Stimulated activated CD4-positive, alpha-beta T cell treated with anti-CD3 and anti-CD28 coated beads, Interleukin-1b, Interleukin-23, amount 100 ng/mL, for 24 hours (primary cell): ENCODE measurements at regions not wholly inside any gene's neighbourhood (a gene's known extent, or its start where the extent isn't known, plus 50 kb on each side); places are given as distances from the start of the nearest gene placed in this dataset.
"Not testable (repeated sequence)": the region's sequence is repeated elsewhere in the genome, so short reads cannot be mapped to it uniquely, and the experiment has no call there.

Source experiments
- DNase-seq, 4 experiments: peaks; one replicate each; pipeline ENCODE4 v3.0.0-alpha.2; 2020; ENCODE audit warnings: low read depth in 4 of 4, low spot score in 1 of 4

DNA sequence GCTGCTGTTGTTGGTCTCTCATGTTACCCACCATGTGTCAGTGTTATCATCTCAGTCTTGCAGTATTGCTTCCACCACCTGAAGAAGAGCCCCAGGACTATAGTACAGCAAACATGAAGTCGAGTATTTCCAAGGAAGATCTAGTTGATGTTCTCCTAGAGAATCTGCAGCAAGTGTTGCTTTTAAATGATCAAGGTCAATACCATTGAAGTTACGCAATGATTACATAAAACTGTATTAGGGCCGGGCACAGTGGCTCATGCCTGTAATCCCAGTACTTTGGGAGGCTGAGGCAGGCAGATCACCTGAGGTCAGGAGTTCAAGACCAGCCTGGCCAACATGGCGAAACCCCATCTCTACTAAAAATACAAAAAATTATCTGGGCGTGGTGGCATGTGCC, 173.9 kb downstream of the TJP1 start:
- DNase-seq = not testable (repeated sequence)

DNA sequence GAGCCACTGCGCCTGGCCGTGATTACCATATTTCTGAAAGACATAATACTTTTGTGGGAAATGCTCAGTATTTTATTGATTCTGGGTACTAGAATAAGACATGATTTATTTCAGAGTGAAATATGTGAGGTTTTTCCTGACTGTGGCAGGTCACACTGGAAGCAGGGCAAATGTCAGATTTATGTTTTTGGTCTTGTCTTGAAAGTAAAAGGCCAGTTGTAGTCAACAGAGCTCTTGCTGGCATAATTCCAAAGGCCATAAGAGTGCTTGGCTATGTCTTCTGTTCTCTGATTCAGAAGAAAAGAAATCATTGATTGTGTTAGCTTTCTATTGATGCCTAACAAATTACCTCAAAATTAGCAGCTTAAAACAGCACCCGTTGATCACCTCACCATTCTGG, 176.4 kb downstream of the TJP1 start:
- DNase-seq = no peak

DNA sequence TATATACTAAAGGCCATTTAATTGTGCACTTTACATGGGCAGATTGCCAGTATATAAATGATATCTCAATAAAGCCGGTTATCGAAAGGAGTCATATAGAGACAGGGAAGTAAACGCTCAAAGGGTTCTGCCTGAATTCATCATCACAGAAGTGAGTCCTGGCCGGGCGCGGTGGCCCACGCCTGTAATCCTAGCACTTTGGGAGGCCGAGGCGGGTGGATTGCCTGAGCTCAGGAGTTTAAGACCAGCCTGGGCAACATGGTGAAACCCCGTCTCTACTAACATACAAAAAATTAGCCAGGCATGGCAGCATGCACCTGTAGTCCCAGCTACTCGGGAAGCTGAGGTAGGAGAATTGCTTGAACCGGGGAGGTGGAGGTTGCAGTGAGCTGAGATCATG, 177.9 kb downstream of the TJP1 start:
- not testable (repeated sequence) for DNase-seq

DNA sequence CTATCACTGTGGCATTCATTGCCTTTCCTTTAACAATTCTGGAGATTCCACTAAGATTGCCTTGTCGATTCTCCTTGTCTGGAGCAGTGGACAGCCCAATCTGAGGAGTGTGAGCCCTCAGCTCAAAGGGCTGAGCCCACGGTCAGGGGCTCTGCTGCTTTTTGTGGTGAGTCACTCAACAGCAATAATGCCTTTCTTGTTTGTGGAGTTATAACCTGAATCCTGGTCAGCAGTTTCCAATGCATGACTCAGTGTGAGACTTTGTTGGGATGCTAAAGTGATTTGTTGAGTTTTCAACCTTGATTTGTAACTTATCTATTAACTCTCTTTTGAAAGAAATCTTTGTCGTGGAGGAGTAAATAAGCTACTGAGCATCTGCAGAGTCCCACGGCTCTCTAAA, 183.5 kb downstream of the TJP1 start:
- DNase-seq = no peak

DNA sequence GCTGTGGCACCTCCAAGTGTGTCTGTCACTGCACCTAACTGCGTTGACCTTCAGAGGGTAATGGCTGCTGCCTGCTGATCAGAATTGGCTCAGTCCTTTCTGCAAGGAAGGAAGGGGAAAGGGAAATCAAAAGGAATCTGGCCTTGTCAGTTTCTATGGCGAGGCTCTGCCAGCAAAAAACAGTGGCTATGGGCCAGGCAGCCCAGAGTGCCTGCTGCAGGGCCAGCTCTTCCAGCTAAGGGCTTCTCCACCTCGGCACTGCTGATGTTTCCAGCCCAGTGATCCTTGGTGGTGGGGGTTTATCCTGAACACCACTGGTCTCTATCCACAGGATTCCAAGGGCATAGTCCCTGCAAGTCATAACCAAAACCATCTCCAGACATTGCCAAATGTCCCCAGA, 184.3 kb downstream of the TJP1 start:
- DNase-seq = no peak

DNA sequence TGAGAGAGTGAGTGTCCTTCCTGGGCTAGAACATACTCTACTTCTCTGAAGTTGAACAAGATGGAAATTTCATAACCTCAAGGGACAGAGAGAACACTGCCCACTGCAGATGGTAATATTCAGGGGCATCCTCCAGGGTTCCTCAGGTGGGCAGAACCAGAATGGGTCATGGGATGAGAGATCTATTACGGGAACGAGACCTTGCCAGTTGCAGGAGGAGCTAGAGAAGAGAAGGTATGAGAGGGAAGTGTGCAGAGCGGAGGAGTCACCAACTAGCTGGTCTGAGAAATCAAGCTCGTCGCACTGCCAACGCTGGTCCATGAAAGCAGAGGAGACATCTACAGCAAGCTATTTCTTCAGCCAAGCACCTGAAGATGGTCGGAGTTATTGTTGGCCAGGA, 184.7 kb downstream of the TJP1 start:
- DNase-seq = no peak

DNA sequence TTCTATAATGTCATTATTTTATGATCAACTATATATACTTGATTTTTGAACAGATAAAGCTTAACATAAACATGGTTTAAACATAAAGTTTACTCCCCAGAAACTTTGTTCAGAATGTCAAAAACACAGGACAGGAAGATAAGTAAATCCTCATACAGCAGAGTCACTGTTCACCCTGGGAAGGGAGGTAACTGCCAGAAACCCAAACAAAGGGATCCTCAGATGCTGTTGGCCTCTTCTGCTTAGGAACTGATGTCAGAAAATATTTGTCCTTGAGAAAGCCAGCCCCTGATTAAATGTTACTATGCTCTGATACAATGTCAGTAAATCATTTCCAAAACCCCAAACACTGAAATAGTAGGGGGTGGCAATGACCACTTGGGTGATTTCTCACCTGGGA, 185.3 kb downstream of the TJP1 start:
- DNase-seq = no peak

DNA sequence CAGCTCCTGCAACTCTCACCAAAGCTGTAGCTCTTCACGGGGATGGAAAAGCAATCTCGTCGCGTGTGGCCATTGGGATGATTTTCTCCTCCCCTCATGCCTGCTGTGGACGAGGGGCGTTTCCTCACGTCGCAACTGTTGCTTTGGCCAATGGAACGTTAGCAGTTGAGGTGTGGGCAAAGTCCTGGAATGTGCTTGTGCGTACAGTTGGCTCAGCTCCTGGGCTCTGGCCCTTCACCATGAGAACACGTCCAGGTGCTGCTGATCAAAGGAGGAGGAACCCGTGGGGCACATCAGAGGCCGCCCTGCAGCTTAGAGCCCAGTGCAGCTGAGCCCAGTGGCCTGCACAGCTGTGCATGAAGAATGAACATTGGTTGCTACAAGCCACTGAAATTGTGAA, 186.1 kb downstream of the TJP1 start:
- no peak for DNase-seq

DNA sequence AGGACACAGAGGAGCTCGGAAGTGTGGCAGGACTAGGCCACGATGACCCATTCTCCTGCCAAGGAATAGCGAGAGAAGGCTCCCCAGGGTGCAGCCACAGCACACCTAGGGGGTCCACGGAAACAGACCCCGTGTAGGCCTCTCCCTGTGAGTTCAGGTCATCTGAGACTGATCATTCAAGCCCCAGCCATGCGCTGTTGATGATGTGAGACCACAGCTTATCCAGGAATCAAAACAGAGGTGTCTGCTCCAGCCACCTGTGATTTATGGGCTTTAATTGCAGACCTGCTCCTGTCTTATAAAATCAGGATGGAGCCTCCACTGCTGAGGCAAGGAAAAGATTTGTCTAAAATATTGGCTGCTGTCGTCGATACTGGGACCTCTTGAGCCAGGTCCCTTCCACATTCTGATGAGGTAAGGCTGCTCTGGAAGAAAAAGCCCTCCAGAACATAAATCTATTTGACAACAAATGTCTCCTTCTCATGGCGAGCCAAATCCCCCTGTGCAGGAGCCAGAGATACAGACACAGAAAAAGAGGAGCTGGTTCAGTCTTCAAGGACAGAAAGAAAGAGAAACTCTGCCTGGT, 186.7 kb downstream of the TJP1 start:
- no peak for DNase-seq

DNA sequence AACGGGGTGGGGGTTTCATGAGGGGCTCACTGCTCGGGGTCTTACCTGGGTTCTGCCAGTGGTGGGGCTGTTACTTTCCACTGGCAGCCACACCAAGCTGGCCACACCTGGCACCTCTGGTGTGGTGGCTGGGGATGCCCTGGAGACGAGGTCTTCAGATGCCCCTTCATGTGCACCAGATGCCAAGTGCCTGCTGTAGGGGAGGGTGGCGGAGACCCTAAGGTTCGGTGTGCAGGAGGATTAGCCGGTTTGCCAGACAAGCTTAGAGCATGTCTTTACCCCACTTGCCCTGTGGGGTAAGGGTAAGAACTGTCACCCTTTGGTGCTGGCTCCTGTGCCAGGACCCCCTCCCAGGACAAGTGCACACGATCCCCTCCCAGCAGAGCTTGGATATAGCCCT, 188.3 kb downstream of the TJP1 start:
- DNase-seq = no peak

DNA sequence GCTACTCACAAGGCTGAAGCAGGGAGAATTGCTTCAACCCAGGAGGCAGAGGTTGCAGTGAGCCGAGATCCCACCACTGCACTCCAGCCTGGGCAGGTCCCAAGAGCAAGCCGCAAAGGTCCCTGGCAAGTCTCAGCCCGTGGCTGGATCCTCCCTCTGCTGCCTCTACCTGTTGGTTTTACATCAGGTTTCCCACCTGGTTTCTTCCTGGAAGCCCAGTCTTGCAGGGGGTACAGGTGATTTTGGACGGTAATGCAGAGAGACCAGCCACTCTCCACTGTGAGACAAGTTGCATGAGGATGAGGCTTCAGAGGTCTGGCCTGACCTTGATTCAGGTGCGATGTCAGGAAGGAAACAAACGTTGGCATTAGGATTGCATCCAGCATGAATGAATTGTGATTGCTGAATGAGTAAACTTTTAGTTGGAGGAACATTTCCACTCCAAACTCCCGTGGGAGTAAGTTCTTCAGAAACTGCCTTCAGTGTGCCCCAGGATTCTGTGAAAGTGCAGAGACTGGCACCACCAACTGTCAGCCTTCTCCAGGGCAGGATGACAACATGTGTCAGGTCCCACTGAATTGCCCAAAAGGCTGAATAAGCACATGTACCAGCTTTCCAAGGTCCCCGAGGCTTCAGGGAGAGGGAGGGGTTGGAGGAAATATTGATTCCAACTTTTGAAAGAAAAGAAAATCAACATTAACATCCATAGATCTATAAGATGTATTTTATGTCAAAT, 189.4 kb downstream of the TJP1 start:
- no peak for DNase-seq

DNA sequence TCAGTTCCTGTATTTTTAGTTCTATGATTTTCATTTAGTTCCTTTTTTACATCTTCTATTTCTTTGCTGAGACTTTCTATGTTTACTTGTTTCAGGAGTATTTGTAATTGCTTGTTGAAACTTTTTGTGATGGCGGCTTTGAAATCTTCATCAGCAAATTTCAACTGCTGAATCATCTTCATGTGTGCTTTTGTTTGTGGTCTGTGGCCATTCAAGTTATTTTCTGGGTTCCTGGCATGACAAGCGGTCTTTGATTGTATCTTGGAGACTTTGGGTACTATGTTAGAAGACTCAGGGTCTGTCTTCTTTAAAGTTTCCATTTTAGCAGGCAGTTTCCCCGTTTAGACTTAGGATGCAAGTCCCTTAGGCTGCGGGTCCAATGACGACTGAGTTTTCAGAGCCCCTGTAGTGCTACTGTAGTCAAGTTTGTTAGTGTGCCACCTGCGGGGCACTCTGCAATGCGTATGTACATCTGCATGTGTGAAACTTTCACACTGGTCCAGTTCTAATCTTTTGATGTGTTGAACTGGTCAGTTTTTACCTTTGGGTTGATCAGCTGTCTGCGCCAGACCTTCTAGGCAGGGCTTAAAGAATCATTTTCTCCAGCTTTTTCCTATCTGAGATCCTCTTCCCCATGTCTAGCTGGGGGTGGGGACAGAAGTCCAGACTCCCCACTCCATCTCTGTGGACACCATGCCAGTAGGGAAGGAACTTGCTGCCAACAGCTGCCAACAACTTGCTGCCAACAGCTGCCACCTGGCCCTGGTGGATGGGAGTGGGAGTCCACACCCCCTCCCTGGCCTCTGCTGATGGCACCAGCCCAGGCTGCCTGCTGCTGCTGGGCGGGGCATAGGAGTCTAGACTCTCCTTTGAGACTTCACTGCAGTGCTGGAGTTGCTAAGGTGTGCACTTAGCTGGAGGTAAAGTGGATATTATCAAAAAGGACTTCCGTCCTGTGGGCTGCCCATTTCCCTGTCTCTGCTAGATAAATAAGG, 190.9 kb downstream of the TJP1 start:
- no peak for DNase-seq

DNA sequence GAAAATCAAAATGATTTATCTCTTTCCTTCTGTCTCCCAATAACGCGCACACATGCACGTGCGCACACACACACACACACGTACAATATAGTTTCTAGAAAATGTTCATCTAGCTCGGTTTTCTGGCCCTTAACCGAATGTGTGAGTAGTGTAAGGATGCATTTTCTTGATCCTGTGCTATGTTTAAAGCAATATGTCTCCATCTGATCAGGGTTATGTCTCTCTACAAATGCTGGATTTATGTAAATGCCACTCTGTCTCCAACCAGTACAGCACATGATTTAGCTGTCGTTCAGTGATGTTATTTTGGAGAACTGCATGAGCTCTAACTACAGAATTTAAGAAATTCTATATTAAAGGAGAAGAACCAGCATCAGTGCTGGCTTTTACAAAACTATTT, 198.0 kb downstream of the TJP1 start:
- DNase-seq = no peak

DNA sequence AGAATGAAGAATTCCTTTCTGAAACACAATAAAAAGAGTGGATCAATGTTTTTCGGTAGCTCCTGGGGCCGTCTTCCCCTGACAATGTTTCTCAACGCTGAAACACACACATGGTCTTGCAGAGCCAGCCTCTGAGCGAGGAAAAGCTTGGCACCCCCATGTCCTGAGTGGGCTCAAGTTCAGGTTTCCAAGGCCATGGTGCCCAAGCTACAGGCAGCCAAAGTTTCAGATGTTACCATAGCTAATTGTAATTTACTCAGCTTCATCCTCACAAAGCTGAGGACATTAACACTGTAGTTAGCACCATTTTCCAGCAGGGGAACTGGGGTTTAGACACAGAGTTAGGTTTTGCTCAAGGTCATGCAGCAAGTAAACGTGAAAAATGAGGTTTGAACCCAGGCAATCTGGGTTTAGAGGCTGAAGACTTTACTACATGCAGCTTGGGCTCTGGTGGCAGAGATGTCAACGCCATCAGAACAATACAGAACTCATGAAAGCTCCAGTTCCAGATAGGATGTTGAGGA, 199.1 kb downstream of the TJP1 start:
- no peak for DNase-seq

DNA sequence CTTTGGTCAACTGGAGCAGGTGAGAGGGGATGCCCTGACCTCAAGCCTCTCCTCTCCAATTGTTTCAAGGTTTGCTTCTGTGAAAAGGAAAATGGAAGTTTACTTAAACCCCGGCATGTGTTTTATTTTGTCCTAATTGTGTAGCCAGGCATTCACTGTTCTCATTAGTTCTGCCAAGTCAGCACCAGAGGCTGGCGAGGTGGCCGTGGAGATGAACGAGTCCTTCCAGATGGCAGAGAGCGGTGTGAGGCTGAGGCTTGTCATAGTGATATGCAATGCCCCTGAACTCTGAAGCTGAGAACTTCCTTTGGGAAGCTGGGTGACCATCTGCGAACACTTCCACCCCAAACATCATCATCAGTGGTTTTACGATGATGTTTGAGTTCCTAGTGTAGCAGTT, 199.6 kb downstream of the TJP1 start:
- no peak for DNase-seq

DNA sequence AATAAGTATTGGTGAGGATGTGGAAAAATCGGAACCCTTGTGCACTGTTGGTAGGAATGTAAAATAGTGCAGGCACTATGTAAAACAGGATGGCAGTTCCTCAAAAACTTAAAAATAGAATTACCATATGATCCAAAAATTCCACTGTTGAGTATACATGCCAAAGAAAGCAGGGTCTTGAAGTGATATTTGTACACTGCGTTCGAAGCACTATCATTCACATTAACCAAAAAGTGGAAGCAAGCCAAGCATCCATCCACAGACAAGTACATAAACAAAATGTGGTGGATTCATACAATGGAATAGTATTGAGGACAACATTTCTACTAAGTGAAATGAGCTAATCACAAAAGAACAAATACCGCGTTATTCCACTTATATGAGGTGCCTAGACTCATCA, 200.7 kb downstream of the TJP1 start:
- no peak for DNase-seq

DNA sequence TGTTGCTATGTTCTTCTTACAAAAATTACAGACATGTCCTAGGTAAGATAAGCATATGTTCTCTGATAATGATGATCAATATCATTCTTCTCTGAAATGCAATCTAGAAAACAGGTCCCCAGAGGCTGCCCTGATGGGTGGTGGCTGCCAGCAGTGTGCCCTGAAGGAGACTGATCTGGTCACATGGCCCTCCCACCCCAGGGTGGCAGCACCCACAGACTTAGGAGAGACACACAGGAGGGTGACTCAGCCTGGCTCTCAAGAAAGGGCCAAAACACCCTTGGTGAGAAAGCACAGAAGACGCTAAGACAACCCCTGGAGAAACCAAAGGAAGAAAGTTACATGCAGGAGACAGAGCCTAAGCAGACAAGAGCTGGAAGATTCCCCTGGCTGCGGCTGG, 203.7 kb downstream of the TJP1 start:
- no peak for DNase-seq

DNA sequence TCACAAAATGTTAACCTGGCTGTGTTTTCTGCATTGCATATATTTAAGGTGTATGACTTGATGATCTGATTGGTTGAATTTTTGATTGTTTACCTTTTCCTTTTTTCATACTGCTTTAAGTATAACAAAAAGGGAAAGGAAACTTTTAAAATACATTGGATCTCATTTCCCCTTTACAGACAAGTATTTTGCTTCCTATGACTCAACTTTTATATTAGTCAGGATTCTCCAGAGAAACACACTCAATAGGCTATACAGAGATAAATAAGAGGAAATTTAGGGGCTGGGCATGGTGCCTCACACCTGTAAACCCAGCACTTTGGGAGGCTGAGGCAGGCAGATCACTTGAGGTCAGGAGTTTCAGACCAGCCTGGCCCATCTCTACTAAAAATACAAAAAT, 205.8 kb downstream of the TJP1 start:
- DNase-seq = no peak

DNA sequence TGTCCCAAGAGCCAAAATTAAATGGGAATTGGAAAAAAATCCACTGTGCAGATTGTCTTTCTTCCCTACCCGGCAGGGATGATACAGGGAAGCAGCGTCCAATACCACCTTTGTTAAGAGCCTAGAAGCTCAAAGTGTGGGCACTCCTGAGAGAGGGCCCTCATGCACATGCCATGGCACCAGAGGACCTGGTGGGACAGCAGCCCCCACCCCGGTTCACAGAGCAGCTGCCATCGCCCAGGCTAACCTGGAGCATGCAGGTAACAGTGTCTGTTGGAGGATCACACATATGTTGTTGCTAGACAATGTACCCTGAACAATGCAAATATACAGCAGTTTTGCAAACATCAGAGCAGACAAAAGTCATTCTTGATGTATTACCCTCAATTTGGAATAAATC, 206.5 kb downstream of the TJP1 start:
- DNase-seq = no peak

DNA sequence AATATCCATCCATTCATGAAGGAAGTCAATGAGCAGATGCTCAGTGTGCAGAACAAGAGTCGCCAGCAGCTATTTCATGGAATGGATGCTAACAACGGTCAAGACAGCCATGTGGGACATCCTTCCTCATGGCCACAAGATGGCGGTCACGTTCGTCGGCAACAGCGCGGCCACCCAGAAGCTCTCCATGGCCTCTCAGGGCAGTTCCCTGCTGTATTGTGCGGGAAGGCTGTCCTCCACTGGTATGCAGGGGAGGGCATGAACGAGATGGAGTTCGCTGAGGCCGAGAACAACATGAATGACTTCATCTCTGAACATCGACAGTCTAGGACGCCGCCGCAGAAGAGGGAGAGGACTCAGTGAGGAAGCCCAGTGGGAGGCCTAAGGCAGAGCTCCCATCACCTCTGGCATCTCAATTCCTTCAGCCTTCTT, 208.3 kb downstream of the TJP1 start:
- no peak for DNase-seq

DNA sequence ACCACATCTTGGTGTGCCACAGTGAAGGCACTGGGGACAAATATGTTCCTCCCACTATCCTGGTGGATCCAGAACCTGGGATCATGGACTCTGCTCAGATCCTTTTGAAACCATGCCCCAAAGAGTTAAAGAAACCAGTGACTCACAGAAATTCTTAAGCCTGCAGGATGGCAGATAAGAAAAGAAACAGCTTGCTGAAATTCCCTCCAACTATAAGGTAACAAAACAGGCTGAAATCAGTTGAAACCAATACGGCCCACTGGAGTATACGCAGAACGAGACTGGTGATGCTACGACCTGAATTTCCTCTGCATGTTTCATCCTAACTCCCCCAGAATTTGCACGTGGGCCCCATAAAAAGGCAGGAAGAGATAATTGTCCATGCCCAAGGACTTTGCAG, 209.6 kb downstream of the TJP1 start:
- DNase-seq = no peak

DNA sequence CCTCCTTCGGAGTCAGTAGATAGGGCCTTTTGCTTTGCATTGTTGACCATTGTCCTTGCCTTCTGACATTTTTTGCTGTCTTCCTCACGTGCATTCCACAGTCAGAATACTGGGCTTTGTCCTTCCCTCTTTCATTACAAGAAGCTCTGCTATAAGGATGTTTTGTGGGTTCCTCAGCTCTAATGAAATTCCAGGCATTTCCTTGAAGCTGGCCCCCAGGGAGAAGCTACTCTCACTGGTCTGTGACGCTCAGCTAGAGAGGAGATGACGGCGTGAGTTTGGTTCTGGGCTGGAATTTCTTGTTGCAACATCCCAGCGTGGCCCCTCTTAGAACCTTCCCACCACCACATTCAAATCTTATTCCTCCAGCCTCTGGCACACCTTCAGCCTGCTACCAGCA, 210.2 kb downstream of the TJP1 start:
- DNase-seq = no peak
